Neuronal stem cell (in vitro differentiated cells): ENCODE measurements at regions not wholly inside any gene's neighbourhood (a gene's known extent, or its start where the extent isn't known, plus 50 kb on each side); places are given as distances from the start of the nearest gene placed in this dataset.

ENCODE experiments used
- DNase-seq: peaks from one replicate; pipeline ENCODE4 v3.0.0-alpha.2; 2013; ENCODE audit warnings: low spot score
- H2AFZ ChIP-seq: one replicate; pipeline ENCODE4 v1.6.1; 2013; ENCODE audit warnings: mild to moderate bottlenecking, low read length, inconsistent platforms
- H2AK5ac ChIP-seq: 2 replicates; pipeline ENCODE4 v1.6.1; 2013; ENCODE audit warnings: low read depth, mild to moderate bottlenecking, inconsistent platforms, low read length, moderate library complexity, mixed read lengths
- H2BK120ac ChIP-seq: 2 replicates; pipeline ENCODE4 v1.6.1; 2013; ENCODE audit warnings: low read depth, mild to moderate bottlenecking, inconsistent platforms, low read length, moderate library complexity, mixed read lengths
- H2BK12ac ChIP-seq: one replicate; pipeline ENCODE4 v1.6.1; 2013; ENCODE audit warnings: low read length, inconsistent platforms
- H2BK15ac ChIP-seq: 2 replicates; pipeline ENCODE4 v1.6.1; 2013; ENCODE audit warnings: mild to moderate bottlenecking, low read length, inconsistent platforms, mixed read lengths
- H2BK5ac ChIP-seq: one replicate; pipeline ENCODE4 v1.6.1; 2013; ENCODE audit warnings: inconsistent platforms, mild to moderate bottlenecking, low read length, moderate library complexity
- H3K14ac ChIP-seq: one replicate; pipeline ENCODE4 v1.6.1; 2013; ENCODE audit warnings: low read length, inconsistent platforms
- H3K18ac ChIP-seq: 2 replicates; pipeline ENCODE4 v1.6.1; 2013; ENCODE audit warnings: low read length, inconsistent platforms
- H3K23ac ChIP-seq: 2 replicates; pipeline ENCODE4 v1.6.1; 2013; ENCODE audit warnings: low read depth, mild to moderate bottlenecking, mixed read lengths, low read length, inconsistent platforms; ENCODE audit not compliant: poor library complexity
- H3K27ac ChIP-seq: replicated peaks from 3 replicates; pipeline ENCODE4 v1.5.1; 2013; ENCODE audit warnings: low read length, inconsistent platforms
- H3K27me3 ChIP-seq, 3 experiments: 2 replicates each; pipeline ENCODE4 v1.6.1; 2013; ENCODE audit warnings: low read length in 3 of 3, mild to moderate bottlenecking in 2 of 3, inconsistent platforms in 1 of 3, low read depth in 1 of 3, mixed read lengths in 1 of 3, moderate library complexity in 1 of 3; ENCODE audit not compliant: control insufficient read depth in 3 of 3, insufficient read depth in 3 of 3
- H3K36me3 ChIP-seq, 2 donors: replicated peaks in 1 of 2; 2 replicates each; pipeline ENCODE4 v1.6.1; 2013; ENCODE audit warnings: low read length in 2 of 2; ENCODE audit not compliant: control insufficient read depth in 2 of 2, insufficient read depth in 2 of 2
- H3K4ac ChIP-seq: 2 replicates; pipeline ENCODE4 v1.6.1; 2013; ENCODE audit warnings: inconsistent platforms, mild to moderate bottlenecking, low read length, moderate library complexity
- H3K4me1 ChIP-seq, 2 donors: 1 replicate in 1 of 2; 2 replicates in 1 of 2; pipeline ENCODE4 v1.6.1; 2013; ENCODE audit warnings: low read length in 2 of 2, low read depth in 1 of 2; ENCODE audit not compliant: control insufficient read depth in 2 of 2, insufficient read depth in 1 of 2
- H3K4me2 ChIP-seq: one replicate; pipeline ENCODE4 v1.6.1; 2013; ENCODE audit warnings: mild to moderate bottlenecking, low read length, inconsistent platforms; ENCODE audit not compliant: insufficient read depth, poor library complexity, severe bottlenecking
- H3K4me3 ChIP-seq, 2 donors: 2 replicates each; pipeline ENCODE4 v1.5.1; 2013; ENCODE audit warnings: low read length in 2 of 2, mild to moderate bottlenecking in 2 of 2, inconsistent platforms in 1 of 2, moderate library complexity in 1 of 2
- H3K79me1 ChIP-seq: one replicate; pipeline ENCODE4 v1.6.1; 2013; ENCODE audit warnings: low read depth, mild to moderate bottlenecking, inconsistent platforms, low read length, moderate library complexity
- H3K9ac ChIP-seq: one replicate; pipeline ENCODE4 v1.6.1; 2013; ENCODE audit warnings: mild to moderate bottlenecking, low read depth, low read length, inconsistent platforms; ENCODE audit not compliant: poor library complexity
- H3K9me3 ChIP-seq, 2 donors: replicated peaks in 1 of 2; 2 replicates each; pipeline versions ENCODE3 to v1.6.1; 2013; ENCODE audit warnings: low read length in 2 of 2, mild to moderate bottlenecking in 2 of 2, inconsistent platforms in 1 of 2, low read depth in 1 of 2, mixed read lengths in 1 of 2, moderate library complexity in 1 of 2; ENCODE audit not compliant: control insufficient read depth in 2 of 2, insufficient read depth in 1 of 2
- H4K8ac ChIP-seq: one replicate; pipeline ENCODE4 v1.6.1; 2013; ENCODE audit warnings: low read depth, mild to moderate bottlenecking, inconsistent platforms, low read length, moderate library complexity
- H4K91ac ChIP-seq: one replicate; pipeline ENCODE4 v1.6.1; 2013; ENCODE audit warnings: low read length, low read depth, mild to moderate bottlenecking, inconsistent platforms; ENCODE audit not compliant: poor library complexity
- WGBS, 2 donors: extraction: QIAGEN DNeasy Blood & Tissue Kit; methylation state at CpG; one replicate each; pipeline ENCODE4 v1.1.7; 2013; ENCODE audit warnings: missing lambda C conversion rate in 2 of 2, mixed read lengths in 1 of 2; ENCODE audit not compliant: insufficient read length in 2 of 2, insufficient replicate concordance in 1 of 2; ENCODE audit errors: extremely low coverage in 2 of 2; 5-methylcytosine and 5-hydroxymethylcytosine counted together

DNA sequence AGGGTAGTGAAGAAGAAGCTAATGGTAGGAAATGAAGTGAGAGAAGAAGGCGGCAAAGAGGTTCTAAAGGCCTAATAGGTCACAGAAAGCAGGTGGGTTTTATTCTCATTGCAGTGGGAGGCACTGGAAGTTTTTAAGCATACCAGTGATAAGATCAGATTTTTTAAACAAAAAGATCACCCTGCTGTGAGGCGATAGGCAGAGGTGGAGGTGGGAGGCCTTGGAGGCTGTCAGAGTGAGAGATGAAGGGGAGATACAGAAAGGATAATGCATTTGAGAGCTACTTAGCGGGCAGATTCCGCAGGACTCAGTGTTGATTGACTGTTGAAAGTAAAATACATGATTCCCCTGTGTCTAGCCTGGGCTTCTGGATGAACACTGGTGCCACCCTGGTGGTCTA is 116.7 kb upstream of the FRY start:
- no peak overlapping the region for H2BK5ac ChIP-seq
- H3K27ac ChIP-seq: no peak overlapping the region
- no peaks in the 10 kb centered on the region for H3K79me1 ChIP-seq
- H3K9me3 ChIP-seq: peaks cover 0 to 2% of the 10 kb centered on the region in 2 donors
- no peak overlapping the region for H3K14ac ChIP-seq
- no peak overlapping the region for H3K4me3 ChIP-seq
- H3K18ac ChIP-seq: no peak overlapping the region
- H2BK15ac ChIP-seq: no peak overlapping the region
- H3K9ac ChIP-seq: no peak overlapping the region
- no CpG with 5 or more reads among the region's 4 CpGs for WGBS, 2 donors
- H3K4me1 ChIP-seq: peaks cover 0 to 8% of the 10 kb centered on the region in 2 donors
- H4K8ac ChIP-seq: no peak overlapping the region
- no peaks in the 10 kb centered on the region for H3K36me3 ChIP-seq
- H4K91ac ChIP-seq: no peak overlapping the region
- no peak overlapping the region for H2AFZ ChIP-seq
- no peak overlapping the region for H3K4ac ChIP-seq
- no peaks in the 10 kb centered on the region for H3K27me3 ChIP-seq
- no peak overlapping the region for H2BK120ac ChIP-seq
- H2AK5ac ChIP-seq: no peak overlapping the region
- H3K4me2 ChIP-seq: no peak overlapping the region
- no peak overlapping the region for H3K23ac ChIP-seq
- DNase-seq: no peak
- no peak overlapping the region for H2BK12ac ChIP-seq

DNA sequence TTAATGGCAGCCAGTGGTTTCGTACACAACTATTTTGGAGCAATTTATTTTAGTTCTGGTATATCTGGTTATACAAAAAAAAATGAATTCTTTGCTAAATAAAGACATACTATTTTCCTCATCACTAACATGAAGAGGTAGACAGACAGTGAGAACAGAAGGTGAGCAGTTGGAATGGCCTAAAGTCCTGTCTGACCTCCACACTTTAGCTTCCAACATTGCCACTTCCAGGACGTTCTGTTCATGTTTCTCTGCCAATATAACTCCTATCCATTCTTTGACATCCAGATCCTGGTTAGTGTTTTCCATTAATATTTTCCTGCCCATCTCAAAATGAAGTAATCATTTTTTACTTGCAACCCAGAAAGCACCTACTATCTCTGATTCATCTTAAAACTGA is 112.9 kb upstream of the FRY start:
- Histone ChIP-seq H3K23ac (no peak overlapping the region), H2AFZ (no peak overlapping the region), H3K4ac (no peak overlapping the region), H2BK5ac (no peak overlapping the region), H3K79me1 (no peaks in the 10 kb centered on the region), H3K4me1 (peaks cover 0 to 13% of the 10 kb centered on the region in 2 donors), H2BK15ac (no peak overlapping the region), H4K8ac (no peak overlapping the region), H3K4me3 (no peak overlapping the region), H3K9me3 (no peaks in the 10 kb centered on the region), H2AK5ac (no peak overlapping the region), H3K27me3 (no peaks in the 10 kb centered on the region), H4K91ac (no peak overlapping the region), H3K4me2 (no peak overlapping the region), H3K18ac (no peak overlapping the region), H3K14ac (no peak overlapping the region), H3K36me3 (no peaks in the 10 kb centered on the region), H2BK120ac (no peak overlapping the region), H3K27ac (no peak overlapping the region), H3K9ac (no peak overlapping the region), H2BK12ac (no peak overlapping the region)
- DNase-seq: no peak
- WGBS, 2 donors: no CpG with 5 or more reads among the region's 2 CpGs

DNA sequence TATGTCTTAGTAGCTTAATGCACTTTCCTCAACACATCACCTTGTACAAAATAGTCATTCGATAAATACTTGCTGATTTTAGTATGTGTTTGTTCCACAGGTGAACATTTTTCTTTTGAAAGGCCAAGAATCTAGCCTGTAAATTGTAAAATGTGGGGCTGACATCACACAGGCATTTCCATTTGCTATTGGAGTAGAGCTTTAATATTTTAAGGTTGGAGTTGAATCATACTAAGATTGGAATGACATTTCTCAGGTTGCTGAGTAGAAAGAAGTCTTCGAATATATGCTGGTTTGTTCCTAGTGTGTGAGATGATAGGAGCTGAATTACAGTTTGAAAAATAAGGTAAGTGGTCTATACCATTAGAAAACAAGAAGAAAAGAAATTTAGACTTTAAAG is 112.3 kb upstream of the FRY start:
- Histone ChIP-seq H3K4me1 (peaks cover 0 to 13% of the 10 kb centered on the region in 2 donors), H4K91ac (no peak overlapping the region), H2AK5ac (no peak overlapping the region), H3K79me1 (no peaks in the 10 kb centered on the region), H3K36me3 (no peaks in the 10 kb centered on the region), H2BK120ac (no peak overlapping the region), H3K27ac (no peak overlapping the region), H3K18ac (no peak overlapping the region), H2BK12ac (no peak overlapping the region), H2AFZ (no peak overlapping the region), H3K4ac (no peak overlapping the region), H3K4me3 (no peak overlapping the region), H2BK5ac (no peak overlapping the region), H4K8ac (no peak overlapping the region), H3K9me3 (no peaks in the 10 kb centered on the region), H2BK15ac (no peak overlapping the region), H3K27me3 (no peaks in the 10 kb centered on the region), H3K9ac (no peak overlapping the region), H3K14ac (no peak overlapping the region), H3K4me2 (no peak overlapping the region), H3K23ac (no peak overlapping the region)
- no peak for DNase-seq
- WGBS, 2 donors: no CpG with 5 or more reads among the region's 2 CpGs

DNA sequence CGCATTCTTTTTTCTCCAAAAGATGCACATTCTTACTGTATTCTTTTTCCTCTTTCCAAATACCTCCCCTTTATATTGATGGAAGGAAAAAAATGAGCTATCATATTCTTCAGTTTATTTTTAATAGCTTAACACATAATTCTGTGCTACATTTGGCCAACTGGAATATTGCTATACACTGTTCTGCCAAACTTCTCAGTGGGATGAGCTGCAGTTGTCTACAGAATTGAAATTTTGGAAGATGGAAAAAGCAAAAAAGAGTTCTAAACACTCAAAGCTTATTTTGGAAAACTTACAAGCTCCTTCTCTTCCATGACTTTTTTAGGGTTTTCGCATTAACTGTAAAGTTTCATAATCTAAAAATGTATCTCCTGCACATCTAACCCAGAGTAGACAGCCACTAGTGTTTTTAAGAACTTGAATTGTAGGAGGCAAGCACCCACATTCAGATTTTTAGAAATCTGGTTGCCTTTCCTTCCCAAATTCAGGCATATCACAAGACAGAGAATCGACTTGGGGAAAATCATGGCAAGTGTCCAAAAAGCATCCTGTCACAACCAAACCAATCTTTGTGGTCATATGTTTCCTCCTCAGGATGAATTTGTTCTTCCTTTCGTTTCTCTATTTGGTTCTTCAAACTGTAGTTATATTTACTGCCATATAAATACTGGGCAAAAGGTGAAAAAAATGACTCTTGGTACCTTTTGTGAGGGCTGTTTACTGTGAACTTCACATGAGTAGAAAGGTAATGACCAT is 111.4 kb upstream of the FRY start:
- no peaks in the 10 kb centered on the region for H3K27me3 ChIP-seq
- WGBS, 2 donors: no CpG with 5 or more reads among the region's 4 CpGs

More for the DNA sequence above, 111.4 kb upstream of the FRY start:
- Histone ChIP-seq H3K9ac (no peak overlapping the region), H3K14ac (no peak overlapping the region), H3K4ac (no peak overlapping the region), H4K91ac (no peak overlapping the region), H3K36me3 (no peaks in the 10 kb centered on the region), H3K4me3 (no peak overlapping the region), H2AK5ac (no peak overlapping the region), H3K27ac (no peak overlapping the region), H2BK5ac (no peak overlapping the region), H2BK12ac (no peak overlapping the region), H3K9me3 (no peaks in the 10 kb centered on the region), H4K8ac (no peak overlapping the region), H2AFZ (no peak overlapping the region), H3K4me1 (peaks cover 0 to 7% of the 10 kb centered on the region in 2 donors), H3K4me2 (no peak overlapping the region), H3K18ac (no peak overlapping the region), H3K23ac (no peak overlapping the region), H3K79me1 (no peaks in the 10 kb centered on the region), H2BK120ac (no peak overlapping the region), H2BK15ac (no peak overlapping the region)
- DNase-seq: no peak
